AG04449 (cell line): ENCODE measurements at regions not wholly inside any gene's neighbourhood (a gene's known extent, or its start where the extent isn't known, plus 50 kb on each side); places are given as distances from the start of the nearest gene placed in this dataset.

Source experiments
- CTCF ChIA-PET: fragments of 350-600 bp; formaldehyde crosslinking; extraction: SDS; loops from one replicate; lab custom pipeline; 2021; ENCODE audit warnings: antibody characterized with exemption; lab: Yijun Ruan, JAX
- POLR2A ChIA-PET: fragments of 400-600, 350-600 bp; formaldehyde crosslinking; extraction: SDS; loops from one replicate; lab custom pipeline; 2020; ENCODE audit warnings: antibody characterized with exemption, inconsistent platforms; lab: Yijun Ruan, JAX
- DNase-seq: peaks from one replicate; pipeline ENCODE4 v3.0.0-alpha.2; 2010; ENCODE audit warnings: low read depth, low spot score
- H3K4me3 ChIP-seq: 2 replicates; pipeline ENCODE4 v1.5.1; 2011; ENCODE audit warnings: low read depth, mild to moderate bottlenecking, control low read depth, low read length
- CTCF ChIP-seq: IDR thresholded peaks from one replicate; pipeline ENCODE4 v1.5.1; 2011; ENCODE audit warnings: mild to moderate bottlenecking, moderate library complexity, low read length, control low read depth, inconsistent platforms; ENCODE audit not compliant: insufficient read depth; ENCODE audit errors: missing control alignments

GRCh38 chr1:222995620-222996309 is 147.3 kb downstream of the TLR5 start:
- POLR2A ChIA-PET: no interaction called here
- no peak for DNase-seq

GRCh38 chr1:222996310-222996975 is 146.6 kb downstream of the TLR5 start:
- CTCF ChIA-PET: interaction anchor here (1.3 kb wide), 2 partner anchors 25 to 203 kb away, joined by 3 read pairs; no protein-coding TSS in a partner anchor
- H3K4me3 ChIP-seq: no peak overlapping the region
- DNase-seq: no peak
- no peak for TF ChIP-seq CTCF
- POLR2A ChIA-PET: no interaction called here

More at GRCh38 chr1:222995620-222996309, 147.3 kb downstream of the TLR5 start:
- no peak overlapping the region for H3K4me3 ChIP-seq
- TF ChIP-seq CTCF: no peak
- CTCF ChIA-PET: interaction anchor here (1.3 kb wide), 1 partner anchor 25 kb away, joined by 3 read pairs; no protein-coding TSS in a partner anchor

- ChIA-PET CTCF (no interaction called here), POLR2A (no interaction called here)
- no peak for DNase-seq
- no peak for TF ChIP-seq CTCF
- no peak overlapping the region for H3K4me3 ChIP-seq
These were observed 142.4 kb downstream of the TLR5 start for GRCh38 chr1:223000632-223001031.

- ChIA-PET CTCF (interaction anchor here (0.9 to 1.5 kb wide), 2 partner anchors 9 to 205 kb away, joined by 3 to 6 read pairs; no protein-coding TSS in a partner anchor), POLR2A (no interaction called here)
- TF ChIP-seq CTCF: peak; percentile 31
- DNase-seq: no peak
- no peak overlapping the region for H3K4me3 ChIP-seq
These were observed 141.1 kb downstream of the TLR5 start for GRCh38 chr1:223001653-223002634.

- H3K4me3 ChIP-seq: no peak overlapping the region
- no peak for DNase-seq
- ChIA-PET POLR2A (no interaction called here), CTCF (no interaction called here)
- TF ChIP-seq CTCF: no peak
These were observed 139.5 kb downstream of the TLR5 start for GRCh38 chr1:223003549-223003948.
